K562 (cell line): ENCODE measurements at regions not wholly inside any gene's neighbourhood (a gene's known extent, or its start where the extent isn't known, plus 50 kb on each side); places are given as distances from the start of the nearest gene placed in this dataset.
A peak's percentile ranks its signal among the peaks of the same experiment; 100 is the strongest.

Experiments used
- ATAC-seq: fragments of 200-7000 bp; cut with Tn5 transposase; 3 replicates; pipeline ENCODE4 v1.9.1; 2020; ENCODE audit warnings: moderate library complexity
- BruUV-seq: library from RNA; stranded (reverse); fragments of 400-500 nt; replicated peaks from 2 replicates; lab custom pipeline; 2021; lab: Mats Ljungman, UMichigan
- CTCF ChIA-PET: fragments of 300-600 bp; formaldehyde crosslinking; extraction: SDS; loops from one replicate; lab custom pipeline; 2021; ENCODE audit warnings: low intra/inter-chr PET ratio; lab: Yijun Ruan, JAX
- POLR2A ChIA-PET: fragments of 300-600, 350-650 bp; sonication (Branson Sonifier 250); formaldehyde crosslinking; extraction: SDS; loops from one replicate; lab custom pipeline; 2021; ENCODE audit warnings: antibody characterized with exemption, inconsistent platforms; lab: Yijun Ruan, JAX
- DNase-seq, 4 experiments: peaks; one replicate each; pipeline versions ENCODE4 v3.0.0 to v3.0.0-alpha.2; 2011 to 2018; ENCODE audit warnings: low spot score in 3 of 4, mixed read lengths in 3 of 4; ENCODE audit errors: extremely low read depth in 1 of 4
- FAIRE-seq: peaks from 2 replicates; lab custom pipeline; 2011; peaks lifted over from hg19 to GRCh38; lab: Jason Lieb, UNC
- H2AFZ ChIP-seq: 2 replicates; pipeline ENCODE4 v1.6.0; 2011; ENCODE audit warnings: low read depth, low read length, control low read depth, inconsistent platforms
- H3K27ac ChIP-seq: fragments of 200-600 bp; 3 replicates; pipeline ENCODE4 v1.8.0; 2011; ENCODE audit warnings: low read depth, mild to moderate bottlenecking, control low read depth, inconsistent platforms, low read length, moderate library complexity, mixed read lengths; ENCODE audit errors: extremely low read depth
- H3K27me3 ChIP-seq, 2 experiments: fragments of 300-600 bp in 1 of 2; 2 replicates in 1 of 2; 3 replicates in 1 of 2; pipeline versions ENCODE4 v1.6.0 to v1.8.0; 2011; ENCODE audit warnings: inconsistent platforms in 2 of 2, low read length in 2 of 2, mild to moderate bottlenecking in 1 of 2, mixed read lengths in 1 of 2, moderate library complexity in 1 of 2; ENCODE audit not compliant: control insufficient read depth in 2 of 2, insufficient read depth in 2 of 2
- H3K36me3 ChIP-seq: fragments of 300-600 bp; 3 replicates; pipeline ENCODE4 v1.8.0; 2011; ENCODE audit warnings: mild to moderate bottlenecking, low read length, inconsistent platforms; ENCODE audit not compliant: control insufficient read depth, insufficient read depth
- H3K4me1 ChIP-seq, 2 experiments: fragments of 200-600 bp in 1 of 2; replicated peaks in 1 of 2; 2 replicates in 1 of 2; 3 replicates in 1 of 2; pipeline versions ENCODE4 v1.5.1 to v1.8.0; 2011; ENCODE audit warnings: inconsistent platforms in 2 of 2, low read length in 2 of 2, mild to moderate bottlenecking in 1 of 2, mixed read lengths in 1 of 2, moderate library complexity in 1 of 2; ENCODE audit not compliant: control insufficient read depth in 2 of 2, insufficient read depth in 2 of 2
- H3K4me2 ChIP-seq: 2 replicates; pipeline ENCODE4 v1.6.1; 2011; ENCODE audit warnings: low read length, control low read depth, inconsistent platforms, mixed read lengths; ENCODE audit not compliant: insufficient read depth
- H3K4me3 ChIP-seq: fragments of 200-600 bp; sonication (generic), shearing (Covaris generic); 2 replicates; pipeline ENCODE4 v1.5.1; 2016; ENCODE audit warnings: control low read depth, inconsistent platforms
- H3K79me2 ChIP-seq: fragments of 200-600 bp; 3 replicates; pipeline ENCODE4 v1.8.0; 2011; ENCODE audit warnings: low read length, inconsistent platforms; ENCODE audit not compliant: control insufficient read depth, insufficient read depth
- H3K9ac ChIP-seq, 2 experiments: 2 replicates each; pipeline versions ENCODE4 v1.6.0 to v1.6.1; 2011; ENCODE audit warnings: low read depth in 2 of 2, low read length in 2 of 2, control low read depth in 1 of 2, inconsistent platforms in 1 of 2, mild to moderate bottlenecking in 1 of 2, mixed read lengths in 1 of 2; ENCODE audit not compliant: insufficient read depth in 1 of 2
- H3K9me1 ChIP-seq: one replicate; pipeline ENCODE4 v1.6.0; 2011; ENCODE audit warnings: inconsistent platforms, mild to moderate bottlenecking, low read length, moderate library complexity; ENCODE audit not compliant: control insufficient read depth, insufficient read depth
- H3K9me3 ChIP-seq: replicated peaks from 2 replicates; pipeline ENCODE4 v1.5.1; 2011; ENCODE audit warnings: low read depth, low read length, inconsistent platforms; ENCODE audit not compliant: control insufficient read depth, insufficient read depth
- H4K20me1 ChIP-seq: replicated peaks from 2 replicates; pipeline ENCODE4 v1.6.1; 2011; ENCODE audit warnings: low read length, inconsistent platforms, mixed read lengths; ENCODE audit not compliant: control insufficient read depth, insufficient read depth
- CBX5 ChIP-seq: IDR thresholded peaks from 2 replicates; pipeline ENCODE4 v1.6.1; 2014; ENCODE audit warnings: low read depth, borderline replicate concordance
- CHD4 ChIP-seq: fragments of 200-600 bp; sonication (generic); IDR thresholded peaks from 3 replicates; pipeline ENCODE4 v1.6.1; 2012; ENCODE audit warnings: low read depth, mild to moderate bottlenecking, mixed read lengths, low read length, inconsistent platforms; ENCODE audit not compliant: insufficient read depth, insufficient replicate concordance, poor library complexity, severe bottlenecking
- CREB3 ChIP-seq: fragments of 450-650 bp; conservative IDR thresholded peaks from 2 replicates; pipeline ENCODE4 v1.6.1; 2016; ENCODE audit warnings: missing genetic modification characterization, low read depth, mild to moderate bottlenecking, missing compliant biosample characterization, moderate library complexity
- MYC ChIP-seq, 2 experiments: fragments of 250-450 bp in 1 of 2; sonication (Bioruptor Pico) in 1 of 2; IDR thresholded peaks; 2 replicates each; pipeline versions ENCODE4 v1.5.1 to v1.6.1; 2012 to 2021; ENCODE audit warnings: low read depth in 2 of 2, borderline replicate concordance in 1 of 2, improper control_type of control experiment in 1 of 2, low read length in 1 of 2, mild to moderate bottlenecking in 1 of 2, moderate library complexity in 1 of 2
- NR2C1 ChIP-seq, 2 experiments: fragments of 450-650 bp; IDR thresholded peaks; 2 replicates each; pipeline ENCODE4 v1.6.1; 2017; ENCODE audit warnings: mild to moderate bottlenecking in 2 of 2, antibody characterized with exemption in 1 of 2, inconsistent platforms in 1 of 2, missing compliant biosample characterization in 1 of 2, missing genetic modification characterization in 1 of 2
- NR4A1 ChIP-seq, 2 experiments: fragments of 250-450 bp in 1 of 2; fragments of 450-650 bp in 1 of 2; sonication (Bioruptor Pico) in 1 of 2; IDR thresholded peaks; 2 replicates each; pipeline versions ENCODE4 v1.4.0 to v1.6.1; 2016 to 2020; ENCODE audit warnings: mild to moderate bottlenecking in 2 of 2, missing compliant biosample characterization in 1 of 2, missing genetic modification characterization in 1 of 2, moderate library complexity in 1 of 2
- PBX2 ChIP-seq, 2 experiments: IDR thresholded peaks in 1 of 2; conservative IDR thresholded peaks in 1 of 2; 2 replicates each; pipeline ENCODE4 v1.6.1; 2016; ENCODE audit warnings: low read depth in 2 of 2, mild to moderate bottlenecking in 1 of 2, missing compliant biosample characterization in 1 of 2, missing genetic modification characterization in 1 of 2, moderate library complexity in 1 of 2
- XRCC3 ChIP-seq: fragments of 450-650 bp; IDR thresholded peaks from 2 replicates; pipeline ENCODE4 v1.6.1; 2017; ENCODE audit warnings: mild to moderate bottlenecking, moderate library complexity
- ZFPM2 ChIP-seq: fragments of 250-450 bp; sonication (Bioruptor Pico); IDR thresholded peaks from 2 replicates; pipeline ENCODE4 v1.5.1; 2022; ENCODE audit warnings: mild to moderate bottlenecking
- ZNF133 ChIP-seq: fragments of 250-450 bp; sonication (Bioruptor Pico); IDR thresholded peaks from 2 replicates; pipeline ENCODE4 v1.4.0; 2020; ENCODE audit warnings: mild to moderate bottlenecking
- ZNF311 ChIP-seq: fragments of 250-450 bp; sonication (Bioruptor Pico); IDR thresholded peaks from 2 replicates; pipeline ENCODE4 v1.4.0; 2020; ENCODE audit warnings: mild to moderate bottlenecking, moderate library complexity
- ZNF583 ChIP-seq: fragments of 250-450 bp; sonication (Bioruptor Pico); IDR thresholded peaks from 2 replicates; pipeline ENCODE4 v1.4.0; 2020
- WGBS: fragments of 100-300 bp; shearing (Covaris generic); methylation state at CpG from one replicate; pipeline ENCODE4 v1.1.6; 2016; ENCODE audit warnings: low coverage, mixed read lengths; ENCODE audit not compliant: insufficient coverage; ENCODE audit errors: missing lambda C conversion rate; 5-methylcytosine and 5-hydroxymethylcytosine counted together
- in situ Hi-C: fragments of 300-500 bp; cut with MboI; formaldehyde crosslinking; loops from 4 replicates; pipeline ENCODE4 v1.15.0; 2018; ENCODE audit warnings: inconsistent platforms, mixed read lengths
- intact Hi-C: fragments of 100-400 bp; cut with micrococcal nuclease; formaldehyde crosslinking; loops from 2 replicates; pipeline ENCODE4 v1.14.2; 2022
- TF ChIP-seq, protein P1 (sequence below), 3 experiments: fragments of 200-800 bp in 1 of 3; sonication (Bioruptor generic) in 1 of 3; sonication (generic) in 1 of 3; formaldehyde crosslinking in 1 of 3; IDR thresholded peaks; 2 replicates each; pipeline versions ENCODE4 v1.6.1 to v1.8.0; 2016 to 2022; ENCODE audit warnings: mild to moderate bottlenecking in 2 of 3, missing compliant biosample characterization in 2 of 3, missing genetic modification characterization in 2 of 3, missing genetic modification reagents in 1 of 3
- TF ChIP-seq, protein P2 (sequence below): fragments of 450-650 bp; conservative IDR thresholded peaks from 2 replicates; pipeline ENCODE4 v1.6.1; 2016; ENCODE audit warnings: missing genetic modification characterization, low read depth, mild to moderate bottlenecking, control low read depth, missing compliant biosample characterization

DNA sequence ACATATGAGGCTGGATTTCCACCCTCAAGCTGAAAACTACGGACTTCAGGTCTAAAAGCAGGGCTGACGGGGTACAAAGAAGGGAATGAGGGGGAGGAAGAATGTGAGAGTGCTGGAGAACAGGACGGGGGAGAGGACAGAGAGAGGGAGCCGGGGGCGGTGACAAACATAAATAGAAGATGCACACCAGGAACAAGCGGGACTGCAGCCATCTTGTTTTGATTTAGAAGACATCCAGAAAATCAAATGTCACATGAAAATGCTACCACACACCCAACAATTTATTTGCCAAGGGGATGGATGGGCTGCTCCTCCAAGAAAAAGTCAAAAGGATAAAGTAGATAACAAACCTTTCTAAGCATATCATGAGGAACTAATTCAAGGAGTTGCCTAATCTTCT lies 59.2 kb upstream of the FHL2 start:
- ChIA-PET CTCF (no interaction called here), POLR2A (no interaction called here)
- Histone ChIP-seq H3K4me1 (peaks cover 0 to 17% of the 10 kb centered on the region in 2 experiments; a peak in 3 of 5 replicates), H3K9me1 (no peaks in the 10 kb centered on the region), H3K27me3 (no peaks in the 10 kb centered on the region), H3K79me2 (no peaks in the 10 kb centered on the region), H3K4me2 (no peak overlapping the region), H3K9me3 (no peaks in the 10 kb centered on the region), H4K20me1 (no peaks in the 10 kb centered on the region), H2AFZ (peak overlapping the region; percentile 61), H3K4me3 (no peak overlapping the region), H3K36me3 (no peaks in the 10 kb centered on the region), H3K27ac (no peak overlapping the region), H3K9ac (no peak overlapping the region)
- no peak for ATAC-seq
- no peak for FAIRE-seq
- intact Hi-C loops = no loop called here
- DNase-seq = no peak
- in situ Hi-C loops = no loop called here
- 31% methylated on average over 4 of the region's 6 CpGs for WGBS
- BruUV-seq = no TSS peak
- TF ChIP-seq, protein P1, sequence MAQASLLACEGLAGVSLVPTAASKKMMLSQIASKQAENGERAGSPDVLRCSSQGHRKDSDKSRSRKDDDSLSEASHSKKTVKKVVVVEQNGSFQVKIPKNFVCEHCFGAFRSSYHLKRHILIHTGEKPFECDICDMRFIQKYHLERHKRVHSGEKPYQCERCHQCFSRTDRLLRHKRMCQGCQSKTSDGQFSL (CRISPR knock-in tag; IDR thresholded peaks at IDR 0.05) = no peak
- TF ChIP-seq, protein P1 (tag; IDR thresholded peaks at IDR 0.05) = peak in 1 of 2 experiments; percentile 82; a peak in 2 of 4 replicates
- TF ChIP-seq ZNF583 (CRISPR knock-in tag) (peak; percentile 86), NR2C1 (IDR thresholded peaks at IDR 0.05) (no peak), NR2C1 (tag; IDR thresholded peaks at IDR 0.05) (peak; percentile 81), CREB3 (tag) (0 out of 2 replicates have a peak, but pooled peaks have one; percentile 79), ZNF311 (CRISPR knock-in tag) (peak; percentile 80; the same call in 1 of the 2 replicates), MYC (IDR thresholded peaks at IDR 0.05; ENCODE audit: low read depth, low read length) (no peak), MYC (CRISPR knock-in tag; IDR thresholded peaks at IDR 0.05; ENCODE audit: borderline replicate concordance, low read depth) (0 out of 2 replicates have a peak, but pooled peaks have one; percentile 29), XRCC3 (no peak), CBX5 (no peak), NR4A1 (CRISPR knock-in tag; IDR thresholded peaks at IDR 0.05) (no peak), NR4A1 (tag; IDR thresholded peaks at IDR 0.05) (peak; percentile 94), CHD4 (no peak), ZNF133 (CRISPR knock-in tag) (no peak), PBX2 (CRISPR knock-in tag; IDR thresholded peaks at IDR 0.05; ENCODE audit: low read depth) (no peak), PBX2 (tag; conservative IDR thresholded peaks at IDR 0.05; ENCODE audit: low read depth) (0 out of 2 replicates have a peak, but pooled peaks have one; percentile 14), ZFPM2 (CRISPR knock-in tag) (no peak)
- TF ChIP-seq, protein P2, sequence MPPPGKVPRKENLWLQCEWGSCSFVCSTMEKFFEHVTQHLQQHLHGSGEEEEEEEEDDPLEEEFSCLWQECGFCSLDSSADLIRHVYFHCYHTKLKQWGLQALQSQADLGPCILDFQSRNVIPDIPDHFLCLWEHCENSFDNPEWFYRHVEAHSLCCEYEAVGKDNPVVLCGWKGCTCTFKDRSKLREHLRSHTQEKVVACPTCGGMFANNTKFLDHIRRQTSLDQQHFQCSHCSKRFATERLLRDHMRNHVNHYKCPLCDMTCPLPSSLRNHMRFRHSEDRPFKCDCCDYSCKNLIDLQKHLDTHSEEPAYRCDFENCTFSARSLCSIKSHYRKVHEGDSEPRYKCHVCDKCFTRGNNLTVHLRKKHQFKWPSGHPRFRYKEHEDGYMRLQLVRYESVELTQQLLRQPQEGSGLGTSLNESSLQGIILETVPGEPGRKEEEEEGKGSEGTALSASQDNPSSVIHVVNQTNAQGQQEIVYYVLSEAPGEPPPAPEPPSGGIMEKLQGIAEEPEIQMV (tag) = peak; percentile 68; the same call in 1 of the 2 replicates
